ENCODE measurements at regions not wholly inside any gene's neighbourhood (a gene's known extent, or its start where the extent isn't known, plus 50 kb on each side); places are given as distances from the start of the nearest gene placed in this dataset.

DNA sequence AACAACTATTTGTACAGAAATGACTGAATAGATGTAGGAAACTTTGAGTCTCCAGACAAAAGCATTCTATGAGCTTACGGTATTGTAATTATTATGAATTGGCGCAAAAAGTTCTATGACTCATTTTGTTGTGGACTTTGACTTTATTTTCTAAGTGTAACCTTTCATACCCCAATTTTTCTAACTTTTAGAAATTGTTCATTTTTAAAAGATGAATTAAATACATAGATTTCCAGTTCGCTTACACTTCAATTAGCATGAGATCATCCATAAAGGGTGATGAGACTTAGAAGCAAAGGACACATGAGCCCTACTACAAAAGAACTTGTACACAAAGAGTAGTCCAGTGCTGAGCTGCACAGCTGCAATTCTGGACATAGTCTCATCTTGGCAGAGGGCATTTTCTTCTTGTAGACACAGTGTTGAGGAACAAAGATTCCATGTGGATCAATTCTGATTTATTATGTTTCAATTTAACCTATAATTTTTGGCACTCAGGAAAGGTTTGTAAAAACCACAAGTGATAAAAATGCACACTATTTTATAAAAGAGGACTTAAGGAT is 431.1 kb downstream of the LRRIQ3 start:
- ChIA-PET CTCF (no interaction called here), POLR2A (no interaction called here)
- Histone ChIP-seq H3K4me3 (replicated peaks in 1 of 3; ENCODE audit: insufficient read depth in 1 of 3, low read depth in 1 of 3, low read length in 3 of 3) (no peak overlapping the region), H3K4me1 (ENCODE audit: control insufficient read depth, extremely low read depth, insufficient read depth, low read length) (no peaks in the 10 kb centered on the region), H3K9me1 (replicated peaks; ENCODE audit: control insufficient read depth, extremely low read depth, insufficient read depth, low read length) (no peaks in the 10 kb centered on the region), H3K79me2 (ENCODE audit: control insufficient read depth, insufficient read depth, low read length) (no peaks in the 10 kb centered on the region), H3K9ac (replicated peaks; ENCODE audit: extremely low read depth, insufficient read depth, low read length) (no peak overlapping the region), H3K27ac (ENCODE audit: insufficient read depth, low read depth, low read length) (no peak overlapping the region), H4K20me1 (replicated peaks; ENCODE audit: control insufficient read depth, extremely low read depth, insufficient read depth, low read length) (no peaks in the 10 kb centered on the region), H3K4me2 (ENCODE audit: insufficient read depth, low read length) (no peak overlapping the region), H2AFZ (ENCODE audit: low read depth, low read length) (no peak overlapping the region), H3K27me3 (ENCODE audit: control insufficient read depth in 2 of 2, insufficient read depth in 2 of 2, low read length in 2 of 2) (no peaks in the 10 kb centered on the region), H3K36me3 (ENCODE audit: control insufficient read depth in 2 of 2, extremely low read depth in 1 of 2, insufficient read depth in 2 of 2, low read length in 2 of 2) (no peaks in the 10 kb centered on the region), H3K9me3 (replicated peaks; ENCODE audit: control insufficient read depth, insufficient read depth, low read length) (no peaks in the 10 kb centered on the region)
- dilution Hi-C loops (cut with MboI; ENCODE audit: extremely low pct_ligation_motif_present, low sequenced_read_pairs): no loop called here
- DNase-seq (ENCODE audit: low read depth, low spot score) (no peak), FAIRE-seq (no peak)
- no peak for TF ChIP-seq MYC (IDR thresholded peaks at IDR 0.05; ENCODE audit: low read depth, low read length)
- no peak for TF ChIP-seq JUN (IDR thresholded peaks at IDR 0.05; ENCODE audit: borderline replicate concordance, insufficient read depth, insufficient read length, low read depth)
- no peak for TF ChIP-seq FOS (IDR thresholded peaks at IDR 0.05; ENCODE audit: borderline replicate concordance, insufficient read depth, low read length)
- TF ChIP-seq, protein P1, sequence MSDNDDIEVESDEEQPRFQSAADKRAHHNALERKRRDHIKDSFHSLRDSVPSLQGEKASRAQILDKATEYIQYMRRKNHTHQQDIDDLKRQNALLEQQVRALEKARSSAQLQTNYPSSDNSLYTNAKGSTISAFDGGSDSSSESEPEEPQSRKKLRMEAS (IDR thresholded peaks at IDR 0.05; ENCODE audit: insufficient read depth, insufficient read length): no peak
- no peak for TF ChIP-seq CTCF (IDR thresholded peaks at IDR 0.05; ENCODE audit: extremely low read depth in 1 of 2, insufficient read depth in 1 of 2, low read depth in 1 of 2, low read length in 2 of 2)
- TF ChIP-seq POLR2AphosphoS5 (IDR thresholded peaks at IDR 0.05; ENCODE audit: insufficient read depth, low read depth, low read length): no peak
- no peak for TF ChIP-seq POLR2A (IDR thresholded peaks at IDR 0.05; ENCODE audit: low read depth, low read length)
- no peak for TF ChIP-seq EZH2 (IDR thresholded peaks at IDR 0.05; ENCODE audit: borderline replicate concordance, low read depth, low read length, severe bottlenecking)
- no peak for TF ChIP-seq GATA2 (IDR thresholded peaks at IDR 0.05; ENCODE audit: insufficient read depth, insufficient read length, low read depth, low read length)
- no TSS peak for BruUV-seq (replicated peaks)
- intact Hi-C loops (cut with micrococcal nuclease): no loop called here

All from endothelial cell of umbilical vein (primary cell).